ENCODE measurements at regions not wholly inside any gene's neighbourhood (a gene's known extent, or its start where the extent isn't known, plus 50 kb on each side); places are given as distances from the start of the nearest gene placed in this dataset.

- DNase-seq (ENCODE audit: low read depth in 3 of 3, low spot score in 2 of 3): no peak
Measured at GRCh38 chr12:108029051-108029835, 99.8 kb upstream of the WSCD2 start.

DNA sequence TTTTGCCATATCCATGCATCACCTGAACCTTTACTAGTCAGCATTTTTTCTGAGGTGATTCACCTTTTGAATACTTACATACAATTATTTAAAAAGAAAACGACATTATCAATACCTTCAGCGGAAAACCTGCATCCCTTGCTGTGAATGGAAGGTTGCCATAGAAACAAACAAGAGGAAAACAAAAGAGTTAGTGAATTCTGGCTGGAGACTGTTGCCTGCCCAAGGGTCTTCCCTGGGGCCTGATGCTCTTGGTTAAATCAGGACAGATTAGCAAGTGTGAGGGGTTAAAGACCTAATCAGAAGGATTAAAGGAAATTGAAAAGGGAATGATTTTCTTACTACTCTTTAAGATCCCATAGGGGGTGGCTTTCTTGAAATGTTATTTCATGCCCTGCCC lies 96.0 kb upstream of the WSCD2 start:
- no peak for DNase-seq (ENCODE audit: low read depth in 3 of 3, low spot score in 2 of 3)

DNA sequence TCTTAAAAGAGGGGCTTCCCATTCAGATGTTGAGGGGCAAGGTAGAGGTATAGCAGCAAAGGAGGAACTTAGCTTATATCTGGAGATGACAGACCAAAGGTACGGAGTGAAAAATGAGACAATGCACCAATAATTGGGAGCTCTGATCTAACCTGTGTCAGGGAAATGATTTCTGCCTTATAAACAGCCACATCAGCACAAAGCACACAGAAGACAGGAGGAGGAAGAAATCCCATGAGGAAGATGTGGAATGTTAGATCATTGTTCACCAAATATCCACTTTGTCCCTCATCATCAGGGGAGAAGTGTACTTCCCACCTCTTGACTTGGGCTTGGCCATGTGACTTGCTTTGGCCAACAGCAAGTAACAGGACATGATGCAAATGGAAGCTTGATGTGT lies 93.7 kb upstream of the WSCD2 start:
- DNase-seq (ENCODE audit: low read depth in 3 of 3, low spot score in 2 of 3): no peak

DNA sequence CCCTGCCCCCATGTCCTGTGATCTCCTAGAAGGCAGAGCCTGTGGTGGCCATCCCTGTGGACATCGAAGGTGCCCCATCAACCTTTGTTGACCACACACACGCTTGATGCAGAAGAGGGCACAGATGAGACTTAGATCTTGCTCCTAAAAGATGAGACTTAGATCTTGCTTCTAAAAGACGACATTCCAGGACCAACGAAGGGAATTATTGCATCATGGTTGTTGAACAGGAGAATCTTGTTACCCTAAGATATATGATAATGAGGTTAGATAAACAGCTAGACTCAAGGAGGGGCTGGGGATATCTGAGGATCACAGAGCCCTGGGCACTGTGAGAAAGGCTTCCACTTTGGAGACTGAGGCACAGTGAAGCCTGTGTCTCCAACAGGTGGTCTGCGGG lies 91.1 kb upstream of the WSCD2 start:
- DNase-seq (ENCODE audit: low read depth in 3 of 3, low spot score in 2 of 3): no peak

GRCh38 chr12:108039794-108040193 lies 89.3 kb upstream of the WSCD2 start:
- no peak for DNase-seq (ENCODE audit: low read depth in 3 of 3, low spot score in 2 of 3)

DNA sequence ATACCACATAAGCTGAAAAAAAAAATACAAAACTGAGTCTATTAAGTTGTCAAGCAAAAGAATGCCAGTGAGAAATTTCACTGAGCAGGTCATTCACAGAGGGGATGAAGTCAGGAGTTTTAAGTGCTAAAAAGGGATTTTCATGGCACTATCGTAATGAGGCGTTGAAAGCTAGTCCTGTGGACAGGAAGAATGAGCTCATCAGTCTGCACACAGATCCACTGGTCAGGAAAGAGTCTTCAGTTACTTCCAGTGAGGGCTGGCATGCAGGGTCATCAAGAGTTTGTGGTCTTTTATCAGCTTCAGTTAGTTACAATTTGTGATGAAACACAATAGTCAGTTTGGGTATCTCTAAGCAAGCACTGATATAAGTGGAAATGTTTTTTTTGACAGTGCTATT lies 88.1 kb upstream of the WSCD2 start:
- no peak for DNase-seq (ENCODE audit: low read depth in 3 of 3, low spot score in 2 of 3)

DNA sequence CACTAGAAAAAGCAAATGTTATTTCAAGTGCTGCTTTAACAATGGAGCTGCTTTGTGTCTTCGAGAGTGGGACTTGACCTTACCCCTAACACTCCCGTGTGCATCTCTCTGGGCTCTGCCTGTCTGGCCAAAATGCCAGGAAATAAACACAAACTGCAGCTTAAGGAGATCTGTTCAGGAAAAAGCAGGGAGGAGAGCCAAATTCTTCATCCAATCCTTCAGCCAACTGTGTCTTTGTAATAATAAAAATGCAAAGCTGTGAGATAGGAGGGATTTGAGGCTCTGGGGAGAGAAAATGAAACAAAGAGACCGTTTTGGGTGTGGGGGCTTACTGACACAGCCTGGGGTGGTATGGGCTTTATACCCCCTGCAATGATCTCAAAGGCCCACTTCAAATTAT lies 85.8 kb upstream of the WSCD2 start:
- no peak for DNase-seq (ENCODE audit: low read depth in 3 of 3, low spot score in 2 of 3)

- DNase-seq (ENCODE audit: low read depth in 3 of 3, low spot score in 2 of 3): no peak
Measured at GRCh38 chr12:108043750-108044533, 85.1 kb upstream of the WSCD2 start.

- no peak for DNase-seq (ENCODE audit: low read depth in 3 of 3, low spot score in 2 of 3)
Measured at GRCh38 chr12:108046135-108046534, 83.0 kb upstream of the WSCD2 start.

DNA sequence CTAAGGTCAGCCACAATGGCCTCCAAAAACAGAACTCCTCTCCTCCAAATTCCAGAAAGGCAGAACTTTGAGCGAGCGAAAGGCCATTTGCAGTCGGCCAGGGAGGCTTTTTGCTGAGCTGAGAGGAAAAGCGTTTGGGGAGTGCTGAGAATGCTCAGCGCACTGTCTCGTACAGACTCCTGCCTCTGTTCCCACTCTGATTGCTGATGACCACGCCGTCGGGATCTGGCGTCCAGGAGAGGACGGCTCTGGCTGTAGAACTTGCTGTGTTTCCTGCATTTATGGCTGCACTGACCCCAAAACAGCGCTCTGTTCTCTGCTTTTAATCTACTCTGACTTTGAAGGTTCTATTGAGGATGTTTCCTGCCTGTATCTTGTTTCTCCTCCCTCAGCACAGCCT lies 82.4 kb upstream of the WSCD2 start:
- DNase-seq (ENCODE audit: low read depth in 3 of 3, low spot score in 2 of 3): no peak

DNA sequence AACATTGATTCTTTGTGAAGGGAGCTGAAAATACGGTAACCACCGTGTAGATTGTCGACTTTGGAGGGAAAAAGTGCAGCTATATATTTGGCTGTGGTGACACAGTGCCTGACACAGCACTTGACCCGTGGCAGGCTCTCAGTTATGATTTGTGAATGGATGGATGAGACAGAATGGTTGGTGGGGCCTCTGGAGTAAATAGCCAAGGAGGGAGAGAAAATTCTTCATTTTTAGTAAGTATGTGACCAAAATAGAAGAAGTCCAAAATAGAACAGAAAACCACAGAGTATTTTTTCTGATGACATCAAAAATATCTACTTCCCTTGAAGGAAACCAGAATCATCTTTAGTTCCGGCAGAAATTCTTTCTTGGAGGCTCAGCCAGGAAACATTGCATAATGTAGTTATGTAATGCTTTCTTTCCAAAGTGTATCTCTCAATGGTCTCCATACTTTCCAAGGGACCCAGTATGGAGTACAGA lies 82.0 kb upstream of the WSCD2 start:
- DNase-seq (ENCODE audit: low read depth in 3 of 3, low spot score in 2 of 3): no peak

- no peak for DNase-seq (ENCODE audit: low read depth in 3 of 3, low spot score in 2 of 3)
Measured at GRCh38 chr12:108048686-108049085, 80.4 kb upstream of the WSCD2 start.

- no peak for DNase-seq (ENCODE audit: low read depth in 3 of 3, low spot score in 2 of 3)
Measured at GRCh38 chr12:108050696-108051095, 78.4 kb upstream of the WSCD2 start.

DNA sequence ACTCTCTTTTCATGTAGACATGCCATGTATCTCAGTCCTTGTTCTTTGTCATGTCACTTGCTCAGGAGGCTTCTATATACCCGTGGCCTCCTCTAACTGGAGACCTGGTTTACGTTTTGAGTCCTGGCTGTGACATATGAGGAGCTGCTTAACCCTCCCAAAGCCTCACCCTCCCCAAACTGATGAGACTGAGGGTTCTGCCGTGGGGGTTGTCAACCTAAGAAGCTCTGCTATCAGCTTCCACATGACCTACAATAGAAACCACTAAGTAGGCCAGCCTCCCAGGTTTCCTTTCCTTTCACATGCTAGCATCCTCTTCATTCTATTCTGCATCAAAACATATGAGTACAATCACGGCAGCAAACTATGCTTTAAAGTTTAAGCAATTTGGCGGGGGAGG lies 76.8 kb upstream of the WSCD2 start:
- DNase-seq (ENCODE audit: low read depth in 3 of 3, low spot score in 2 of 3): no peak

- no peak for DNase-seq (ENCODE audit: low read depth in 3 of 3, low spot score in 2 of 3)
Measured at GRCh38 chr12:108053512-108053911, 75.6 kb upstream of the WSCD2 start.

DNA sequence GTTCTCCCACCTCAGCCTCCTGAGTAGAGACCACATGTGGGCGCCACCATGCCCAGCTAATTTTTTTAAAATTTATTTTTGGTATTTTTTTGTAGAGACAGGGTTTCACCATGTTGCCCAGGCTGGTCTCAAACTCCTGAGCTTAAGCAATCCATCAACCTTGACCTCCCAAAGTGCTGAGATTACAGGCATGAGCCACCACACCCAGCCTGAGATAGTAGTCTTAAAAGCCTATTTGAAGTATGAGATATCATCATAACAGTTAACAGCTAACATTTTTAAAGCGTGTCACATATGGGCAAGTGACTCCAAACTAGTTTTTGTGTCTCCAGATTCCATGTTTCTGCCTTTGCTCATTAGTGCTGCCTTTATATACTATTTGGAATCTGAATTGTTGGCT lies 74.6 kb upstream of the WSCD2 start:
- no peak for DNase-seq (ENCODE audit: low read depth in 3 of 3, low spot score in 2 of 3)

GRCh38 chr12:108055141-108055540 lies 73.9 kb upstream of the WSCD2 start:
- no peak for DNase-seq (ENCODE audit: low read depth in 3 of 3, low spot score in 2 of 3)

DNA sequence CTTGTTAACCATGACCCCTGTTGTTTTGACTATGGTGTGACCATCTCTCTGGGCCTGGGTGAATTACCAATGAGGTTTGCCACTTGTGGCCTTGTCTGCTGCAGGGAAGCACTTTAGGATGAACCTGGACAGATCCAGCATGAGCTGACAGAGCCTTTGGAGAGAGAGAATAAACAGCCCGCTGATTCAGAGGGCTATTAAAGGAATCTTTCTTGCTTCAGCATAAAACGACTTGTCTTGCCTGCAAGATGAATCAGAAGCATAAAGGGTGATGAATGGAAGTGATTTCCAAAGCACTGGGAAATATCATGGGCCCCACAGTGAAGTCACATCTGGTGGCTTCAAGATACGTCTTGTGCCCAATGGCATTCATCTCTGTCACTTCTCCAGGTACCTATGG lies 69.0 kb upstream of the WSCD2 start:
- DNase-seq (ENCODE audit: low read depth in 3 of 3, low spot score in 2 of 3): no peak

DNA sequence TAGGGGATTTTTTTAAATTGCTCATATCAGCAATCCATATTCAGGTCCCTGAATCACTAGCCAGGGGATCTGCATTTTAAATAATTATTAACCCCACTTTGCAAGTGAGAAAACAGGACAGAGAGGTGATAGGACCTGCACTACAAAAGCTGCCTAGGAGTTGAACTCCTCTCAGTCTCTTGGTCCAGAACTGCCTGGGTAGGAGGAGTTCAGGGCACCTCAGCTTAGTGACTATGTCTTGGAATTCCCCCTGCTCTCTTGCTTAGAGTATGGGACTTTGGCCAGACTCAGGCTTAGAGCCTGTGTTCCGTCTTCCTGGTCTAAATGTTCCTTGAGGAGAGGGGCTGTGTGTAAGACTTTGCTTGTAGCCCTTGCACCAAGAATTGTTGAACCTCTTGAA lies 68.2 kb upstream of the WSCD2 start:
- DNase-seq (ENCODE audit: low read depth in 3 of 3, low spot score in 2 of 3): no peak

DNA sequence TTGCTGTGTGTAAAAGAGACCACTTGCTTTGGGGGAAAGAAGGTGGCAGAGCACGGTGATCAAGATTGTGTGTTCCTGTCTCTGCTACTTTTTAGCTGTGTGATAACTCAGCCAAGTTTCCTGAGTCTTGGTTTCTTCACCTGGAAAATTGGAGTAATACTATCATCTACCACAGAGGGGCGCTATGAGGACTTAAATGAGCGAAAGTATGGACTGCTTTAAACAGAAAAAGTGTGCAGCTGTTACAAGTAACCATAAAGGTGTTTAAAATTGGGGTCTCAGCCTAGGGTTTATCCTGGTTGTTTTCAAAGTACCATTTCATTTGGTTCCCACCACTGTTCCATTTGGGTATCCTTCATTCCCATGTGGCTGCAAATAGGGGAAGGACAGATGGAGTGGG lies 65.9 kb upstream of the WSCD2 start:
- DNase-seq (ENCODE audit: low read depth in 3 of 3, low spot score in 2 of 3): no peak

DNA sequence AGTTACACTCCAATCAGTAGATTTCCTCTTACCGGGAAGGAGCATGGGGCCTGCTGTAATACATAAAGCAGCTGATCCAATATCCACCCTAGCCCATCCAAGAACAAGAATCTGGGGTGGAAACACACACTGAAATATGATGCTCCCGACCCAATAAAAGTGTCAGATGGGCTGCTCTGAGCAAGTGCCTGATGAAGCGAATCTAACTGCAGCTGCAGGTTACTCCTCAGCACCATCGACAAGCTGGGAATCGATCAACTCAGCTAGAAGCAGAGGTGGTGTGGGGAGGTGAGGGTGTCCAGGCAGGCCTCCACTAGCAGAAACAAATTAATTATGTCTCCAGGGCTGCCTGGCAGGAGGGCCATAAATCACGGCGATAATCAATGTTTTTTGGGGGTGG lies 64.0 kb upstream of the WSCD2 start:
- DNase-seq (ENCODE audit: low read depth in 3 of 3, low spot score in 2 of 3): peak in 1 of 3 donors; percentile 16

Data from right renal cortex interstitium (tissue), 3 donors.